ENCODE measurements at regions not wholly inside any gene's neighbourhood (a gene's known extent, or its start where the extent isn't known, plus 50 kb on each side); places are given as distances from the start of the nearest gene placed in this dataset.

DNA sequence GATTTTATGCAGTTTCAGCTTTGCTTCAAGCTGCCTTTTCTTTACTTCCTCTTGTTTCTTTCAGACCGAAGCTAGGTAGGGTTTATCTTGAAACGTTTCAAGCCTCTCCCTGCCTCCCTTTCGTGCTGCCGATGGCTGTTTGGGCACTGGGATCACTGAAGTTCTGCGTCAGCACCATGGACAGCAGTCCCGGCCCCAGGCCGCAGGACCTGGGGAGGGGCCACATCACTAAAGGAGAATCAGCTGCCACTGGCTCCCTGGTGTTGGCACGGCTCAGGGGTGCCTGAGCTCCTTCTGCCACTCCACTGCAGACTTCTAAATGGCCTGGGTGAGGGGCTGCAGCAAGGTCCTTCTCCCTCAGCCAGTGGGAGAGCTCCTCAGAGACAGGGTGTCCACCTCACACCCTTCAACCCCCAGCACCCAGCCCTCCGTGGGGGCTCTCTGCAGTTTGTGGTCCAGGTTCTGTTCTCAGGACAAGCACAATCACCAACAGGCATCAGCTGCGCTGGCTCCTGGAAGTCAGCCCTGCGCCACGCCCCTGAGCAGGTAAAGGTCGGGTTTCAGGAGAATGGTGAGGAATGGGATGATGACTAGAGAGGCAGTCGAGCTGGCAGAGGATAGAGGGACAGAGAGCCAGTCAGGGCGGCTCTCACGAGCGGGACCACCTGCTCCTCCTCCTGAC is 387.2 kb downstream of the TCERG1L start:
- TF ChIP-seq POLR2A (IDR thresholded peaks at IDR 0.05) (no peak), CTCF (IDR thresholded peaks at IDR 0.05) (no peak), EP300 (IDR thresholded peaks at IDR 0.05) (no peak)
